Kasumi-1 (cell line): ENCODE measurements at regions not wholly inside any gene's neighbourhood (a gene's known extent, or its start where the extent isn't known, plus 50 kb on each side); places are given as distances from the start of the nearest gene placed in this dataset.
"Not testable (repeated sequence)": the region's sequence is repeated elsewhere in the genome, so short reads cannot be mapped to it uniquely, and the experiment has no call there.

Experiments
- DNase-seq, 2 experiments: peaks; one replicate each; lab custom pipeline; 2025; lab: John Stamatoyannopoulos, UW

- not testable (repeated sequence) for DNase-seq
Observed at GRCh38 chr2:95686056-95686825, 94.4 kb downstream of the TRIM43 start.

- not testable (repeated sequence) for DNase-seq
Observed at GRCh38 chr2:95687852-95688251, 96.1 kb downstream of the TRIM43 start.

- not testable (repeated sequence) for DNase-seq
Observed at GRCh38 chr2:95691210-95691609, 99.4 kb downstream of the TRIM43 start.

GRCh38 chr2:95693071-95693846 lies 101.5 kb downstream of the TRIM43 start:
- not testable (repeated sequence) for DNase-seq

- no peak for DNase-seq
Observed at GRCh38 chr2:95695613-95696012, 103.8 kb downstream of the TRIM43 start.

GRCh38 chr2:95698146-95698545 lies 106.3 kb downstream of the TRIM43 start:
- DNase-seq: no peak

- DNase-seq: not testable (repeated sequence)
Observed at GRCh38 chr2:95699201-95700184, 107.7 kb downstream of the TRIM43 start.

GRCh38 chr2:95700519-95700918 lies 108.7 kb downstream of the TRIM43 start:
- DNase-seq: peak; percentile 80 to 87

GRCh38 chr2:95702471-95702870 lies 110.7 kb downstream of the TRIM43 start:
- DNase-seq: no peak

GRCh38 chr2:95707161-95707560 lies 115.4 kb downstream of the TRIM43 start:
- not testable (repeated sequence) for DNase-seq

GRCh38 chr2:95707837-95708236 lies 116.0 kb downstream of the TRIM43 start:
- no peak for DNase-seq

- no peak for DNase-seq
Observed at GRCh38 chr2:95709831-95710230, 118.0 kb downstream of the TRIM43 start.

GRCh38 chr2:95713470-95714177 lies 121.8 kb downstream of the TRIM43 start:
- DNase-seq: not testable (repeated sequence)

GRCh38 chr2:95714398-95714797 lies 122.6 kb downstream of the TRIM43 start:
- not testable (repeated sequence) for DNase-seq

GRCh38 chr2:95719473-95720060 lies 127.8 kb downstream of the TRIM43 start:
- no peak for DNase-seq

GRCh38 chr2:95721726-95722125 lies 129.9 kb downstream of the TRIM43 start:
- no peak for DNase-seq

- no peak for DNase-seq
Observed at GRCh38 chr2:95722131-95722697, 130.4 kb downstream of the TRIM43 start.

GRCh38 chr2:95723627-95724210 lies 131.9 kb downstream of the TRIM43 start:
- DNase-seq: not testable (repeated sequence)

GRCh38 chr2:95725191-95725590 lies 133.4 kb downstream of the TRIM43 start:
- not testable (repeated sequence) for DNase-seq

GRCh38 chr2:95725677-95726076 lies 133.9 kb downstream of the TRIM43 start:
- not testable (repeated sequence) for DNase-seq
